H1 (cell line): ENCODE measurements at regions not wholly inside any gene's neighbourhood (a gene's known extent, or its start where the extent isn't known, plus 50 kb on each side); places are given as distances from the start of the nearest gene placed in this dataset.

Experiments
- CTCF ChIA-PET: fragments of 300-600 bp; sonication (Branson Sonifier 250); formaldehyde crosslinking; loops from one replicate; lab custom pipeline; 2021; ENCODE audit not compliant: partially characterized antibody; lab: Charles Lee
- POLR2A ChIA-PET: fragments of 300-600 bp; sonication (Branson Sonifier 250); formaldehyde crosslinking; loops from one replicate; lab custom pipeline; 2021; ENCODE audit warnings: inconsistent platforms; ENCODE audit not compliant: partially characterized antibody; lab: Charles Lee
- DNase-seq, 2 experiments: peaks; one replicate each; pipeline versions ENCODE4 v3.0.0 to v3.0.0-alpha.2; 2010 to 2022; ENCODE audit warnings: low spot score in 2 of 2, low read depth in 1 of 2, mixed read lengths in 1 of 2
- FAIRE-seq: peaks from 2 replicates; lab custom pipeline; 2011; peaks lifted over from hg19 to GRCh38; lab: Jason Lieb, UNC
- H2AFZ ChIP-seq: 2 replicates; pipeline ENCODE4 v1.8.1; 2012; ENCODE audit warnings: low read length, inconsistent platforms
- H2AK5ac ChIP-seq: 2 replicates; pipeline ENCODE4 v1.6.1; 2013; ENCODE audit warnings: low read depth, low read length
- H2BK120ac ChIP-seq: replicated peaks from 2 replicates; pipeline ENCODE3; 2013; ENCODE audit warnings: low read depth, low read length, inconsistent platforms
- H2BK12ac ChIP-seq: 2 replicates; pipeline ENCODE4 v1.6.1; 2013; ENCODE audit warnings: low read depth, low read length
- H2BK15ac ChIP-seq: 2 replicates; pipeline ENCODE4 v1.6.1; 2013; ENCODE audit warnings: low read length
- H2BK20ac ChIP-seq: 2 replicates; pipeline ENCODE4 v1.6.1; 2013; ENCODE audit warnings: low read length
- H2BK5ac ChIP-seq: 2 replicates; pipeline ENCODE4 v1.6.1; 2013; ENCODE audit warnings: low read depth, low read length
- H3K14ac ChIP-seq: 2 replicates; pipeline ENCODE4 v1.6.1; 2013; ENCODE audit warnings: inconsistent platforms; ENCODE audit not compliant: insufficient read length
- H3K18ac ChIP-seq: 2 replicates; pipeline ENCODE4 v1.6.1; 2013; ENCODE audit warnings: low read length; ENCODE audit errors: extremely low read depth
- H3K23ac ChIP-seq: 2 replicates; pipeline ENCODE4 v1.6.1; 2013; ENCODE audit warnings: inconsistent platforms; ENCODE audit not compliant: insufficient read length
- H3K23me2 ChIP-seq: 2 replicates; pipeline ENCODE4 v1.6.1; 2013; ENCODE audit warnings: low read depth, low read length
- H3K27ac ChIP-seq: 2 replicates; pipeline ENCODE4 v1.6.1; 2011; ENCODE audit warnings: low read depth, low read length, inconsistent platforms
- H3K27me3 ChIP-seq, 4 experiments: replicated peaks in 1 of 4; 1 replicate in 1 of 4; 2 replicates in 3 of 4; pipeline versions ENCODE4 v1.6.1 to v1.8.1; 2011 to 2013; ENCODE audit warnings: low read length in 3 of 4, mild to moderate bottlenecking in 3 of 4, inconsistent platforms in 2 of 4, mixed read lengths in 2 of 4, moderate library complexity in 1 of 4; ENCODE audit not compliant: control insufficient read depth in 3 of 4, insufficient read depth in 3 of 4; ENCODE audit errors: extremely low read depth in 1 of 4
- H3K36me3 ChIP-seq, 4 experiments: 2 replicates each; pipeline versions ENCODE4 v1.6.1 to v1.8.1; 2011 to 2013; ENCODE audit warnings: mild to moderate bottlenecking in 4 of 4, low read length in 3 of 4, moderate library complexity in 2 of 4, control low read depth in 1 of 4, inconsistent platforms in 1 of 4; ENCODE audit not compliant: insufficient read depth in 4 of 4, control insufficient read depth in 2 of 4
- H3K4ac ChIP-seq: replicated peaks from 2 replicates; pipeline ENCODE3; 2013; ENCODE audit warnings: low read length, low read depth, mixed read lengths, inconsistent platforms; ENCODE audit not compliant: insufficient read length
- H3K4me1 ChIP-seq, 4 experiments: replicated peaks in 1 of 4; 1 replicate in 1 of 4; 2 replicates in 3 of 4; pipeline versions ENCODE4 v1.6.1 to v1.8.1; 2011 to 2013; ENCODE audit warnings: low read length in 3 of 4, inconsistent platforms in 2 of 4, mixed read lengths in 1 of 4; ENCODE audit not compliant: insufficient read depth in 4 of 4, control insufficient read depth in 3 of 4
- H3K4me2 ChIP-seq, 2 experiments: 2 replicates each; pipeline versions ENCODE4 v1.6.1 to v1.8.1; 2011 to 2013; ENCODE audit warnings: low read depth in 2 of 2, low read length in 2 of 2, control low read depth in 1 of 2, inconsistent platforms in 1 of 2, mild to moderate bottlenecking in 1 of 2; ENCODE audit not compliant: insufficient read depth in 1 of 2
- H3K4me3 ChIP-seq, 4 experiments: fragments of 200-600, 300-600 bp in 1 of 4; sonication (generic), shearing (Covaris generic), sonication (Bioruptor Twin) in 1 of 4; 2 replicates each; pipeline versions ENCODE4 v1.5.1 to v1.8.1; 2011 to 2016; ENCODE audit warnings: low read length in 4 of 4, low read depth in 3 of 4, control low read depth in 2 of 4, inconsistent platforms in 2 of 4, mild to moderate bottlenecking in 2 of 4, mixed read lengths in 1 of 4, moderate library complexity in 1 of 4; ENCODE audit not compliant: insufficient read depth in 2 of 4; ENCODE audit errors: extremely low read depth in 1 of 4
- H3K56ac ChIP-seq: replicated peaks from 2 replicates; pipeline ENCODE3; 2013; ENCODE audit warnings: low read depth, mild to moderate bottlenecking, mixed read lengths, low read length, inconsistent platforms; ENCODE audit not compliant: insufficient read length
- H3K79me1 ChIP-seq: 2 replicates; pipeline ENCODE4 v1.6.1; 2013; ENCODE audit warnings: low read depth, low read length, control low read depth
- H3K79me2 ChIP-seq, 2 experiments: 2 replicates each; pipeline versions ENCODE4 v1.6.1 to v1.8.1; 2012 to 2013; ENCODE audit warnings: low read length in 2 of 2, mild to moderate bottlenecking in 2 of 2, inconsistent platforms in 1 of 2; ENCODE audit not compliant: insufficient read depth in 2 of 2, control insufficient read depth in 1 of 2
- H3K9ac ChIP-seq, 4 experiments: replicated peaks in 1 of 4; 1 replicate in 1 of 4; 2 replicates in 3 of 4; pipeline versions ENCODE4 v1.6.1 to v1.8.1; 2011 to 2013; ENCODE audit warnings: low read depth in 3 of 4, low read length in 3 of 4, control low read depth in 2 of 4, mild to moderate bottlenecking in 2 of 4, moderate library complexity in 2 of 4, inconsistent platforms in 1 of 4; ENCODE audit errors: extremely low read depth in 1 of 4
- H3K9me3 ChIP-seq, 2 experiments: 2 replicates each; pipeline versions ENCODE4 v1.6.1 to v1.8.1; 2012 to 2013; ENCODE audit warnings: mild to moderate bottlenecking in 2 of 2, moderate library complexity in 2 of 2, control low read depth in 1 of 2, inconsistent platforms in 1 of 2, low read depth in 1 of 2, low read length in 1 of 2, mixed read lengths in 1 of 2; ENCODE audit not compliant: insufficient read depth in 2 of 2
- H4K20me1 ChIP-seq, 2 experiments: replicated peaks in 1 of 2; 2 replicates each; pipeline versions ENCODE3 to v1.8.1; 2011 to 2013; ENCODE audit warnings: inconsistent platforms in 2 of 2, low read length in 2 of 2, mild to moderate bottlenecking in 1 of 2; ENCODE audit not compliant: insufficient read depth in 2 of 2, control insufficient read depth in 1 of 2
- H4K5ac ChIP-seq: 2 replicates; pipeline ENCODE4 v1.6.1; 2013; ENCODE audit warnings: low read length, low read depth, mixed read lengths, inconsistent platforms; ENCODE audit not compliant: insufficient read length
- H4K8ac ChIP-seq: 2 replicates; pipeline ENCODE4 v1.8.0; 2013; ENCODE audit warnings: mild to moderate bottlenecking, moderate library complexity, low read length, inconsistent platforms; ENCODE audit not compliant: insufficient read depth; ENCODE audit errors: extremely low read depth
- H4K91ac ChIP-seq: replicated peaks from 2 replicates; pipeline ENCODE3; 2013; ENCODE audit warnings: low read length, mixed read lengths, inconsistent platforms; ENCODE audit not compliant: insufficient read length
- SAP30 ChIP-seq: fragments of 300-600 bp; sonication (generic); IDR thresholded peaks from 2 replicates; pipeline ENCODE4 v1.7.1; 2012; ENCODE audit warnings: low read length, moderate library complexity, mild to moderate bottlenecking, inconsistent platforms; ENCODE audit not compliant: insufficient read depth, insufficient replicate concordance
- WGBS, 2 experiments: shearing (Covaris generic) in 1 of 2; methylation state at CpG; one replicate each; pipeline versions ENCODE4 v1.1.6 to v1.1.7; 2013 to 2015; ENCODE audit warnings: low lambda C conversion rate in 2 of 2, mixed read lengths in 2 of 2, inconsistent platforms in 1 of 2, low coverage in 1 of 2, missing lambda C conversion rate in 1 of 2; ENCODE audit not compliant: insufficient replicate concordance in 2 of 2, insufficient coverage in 1 of 2, insufficient read length in 1 of 2; ENCODE audit errors: extremely low coverage in 1 of 2, missing lambda C conversion rate in 1 of 2; 5-methylcytosine and 5-hydroxymethylcytosine counted together

- H2BK15ac ChIP-seq, result no peak overlapping the region
- no peak overlapping the region for H2BK20ac ChIP-seq
- no peaks in the 10 kb centered on the region for H3K79me1 ChIP-seq
- H2BK5ac ChIP-seq, result no peak overlapping the region
- no peak overlapping the region for H3K23ac ChIP-seq
- no peaks in the 10 kb centered on the region for H3K27me3 ChIP-seq
- no peaks in the 10 kb centered on the region; a peak in 1 of 4 replicates for H3K9me3 ChIP-seq
- no peak overlapping the region for H3K27ac ChIP-seq
- no peak overlapping the region for H3K14ac ChIP-seq
- no peak overlapping the region for H3K9ac ChIP-seq
- DNase-seq (no peak), FAIRE-seq (no peak)
- no peaks in the 10 kb centered on the region for H3K4me1 ChIP-seq
- no peak overlapping the region for H2BK12ac ChIP-seq
- no peaks in the 10 kb centered on the region for H4K20me1 ChIP-seq
- no peak overlapping the region for H2AK5ac ChIP-seq
- H4K91ac ChIP-seq, result no peak overlapping the region
- no peak overlapping the region for H3K4me2 ChIP-seq
- TF ChIP-seq SAP30, result no peak
- TF ChIP-seq, all 59 proteins: peak for 0
- H2AFZ ChIP-seq, result no peak overlapping the region
- no peak overlapping the region for H3K18ac ChIP-seq
- CTCF ChIA-PET, result no interaction called here
- H3K36me3 ChIP-seq, result no peaks in the 10 kb centered on the region
- H3K56ac ChIP-seq, result no peak overlapping the region
- H4K5ac ChIP-seq, result no peak overlapping the region
- no peaks in the 10 kb centered on the region for H3K23me2 ChIP-seq
- H3K4me3 ChIP-seq, result no peak overlapping the region
- H2BK120ac ChIP-seq, result no peak overlapping the region
- 94% methylated on average over 3 of the region's 3 CpGs; no CpG with 5 or more reads in 1 of the 2 experiments for WGBS, 2 experiments
- no peak overlapping the region for H3K4ac ChIP-seq
- no peaks in the 10 kb centered on the region for H3K79me2 ChIP-seq
- no peak overlapping the region for H4K8ac ChIP-seq
- POLR2A ChIA-PET, result interaction anchor here (0.8 kb wide), 1 partner anchor 1007 kb away, joined by 3 read pairs; no protein-coding TSS in a partner anchor
Measured at GRCh38 chr2:7604456-7604855, 687.2 kb downstream of the RNF144A start.
